Adrenal gland (tissue), 9 donors: ENCODE measurements at regions not wholly inside any gene's neighbourhood (a gene's known extent, or its start where the extent isn't known, plus 50 kb on each side); places are given as distances from the start of the nearest gene placed in this dataset.

Source experiments
- DNase-seq, 7 donors: peaks; one replicate each; pipeline ENCODE4 v3.0.0-alpha.2; 2019 to 2020
- H3K27ac ChIP-seq, 5 donors: fragments of 200-600 bp; sonication (generic) in 4 of 5; 1 replicate in 3 of 5; 2 replicates in 2 of 5; pipeline versions ENCODE4 v1.5.1 to v1.8.0; 2016 to 2020; ENCODE audit warnings: mild to moderate bottlenecking in 1 of 5
- H3K27me3 ChIP-seq: fragments of 200-600 bp; 2 replicates; pipeline ENCODE4 v1.8.0; 2021
- H3K36me3 ChIP-seq, 2 donors: fragments of 200-600 bp; replicated peaks in 1 of 2; 1 replicate in 1 of 2; 2 replicates in 1 of 2; pipeline versions ENCODE4 v1.5.1 to v1.8.0; 2018 to 2022
- H3K4me1 ChIP-seq, 2 donors: fragments of 200-600 bp; replicated peaks in 1 of 2; 1 replicate in 1 of 2; 2 replicates in 1 of 2; pipeline versions ENCODE4 v1.5.1 to v1.8.0; 2018 to 2021
- H3K4me3 ChIP-seq, 4 donors: fragments of 200-600 bp; sonication (generic) in 3 of 4; one replicate each; pipeline ENCODE4 v1.5.1; 2016 to 2018
- H3K9me3 ChIP-seq, 3 donors: fragments of 200-600 bp; sonication (generic) in 1 of 3; replicated peaks in 1 of 3; 1 replicate in 2 of 3; 2 replicates in 1 of 3; pipeline versions ENCODE4 v1.5.1 to v1.8.0; 2016 to 2021
- POLR2A ChIP-seq, 2 donors: fragments of 450-650 bp; IDR thresholded peaks; one replicate each; pipeline ENCODE4 v1.6.1; 2017; ENCODE audit warnings: antibody characterized with exemption in 2 of 2, mild to moderate bottlenecking in 2 of 2, moderate library complexity in 1 of 2
- WGBS, 4 donors: extraction: QIAGEN DNeasy Blood & Tissue Kit in 2 of 4; methylation state at CpG; one replicate each; pipeline versions ENCODE4 v1.1.5 to v1.1.7; 2013 to 2017; 5-methylcytosine and 5-hydroxymethylcytosine counted together
- intact Hi-C, 2 donors: fragments of 100-400 bp; cut with DNase I; formaldehyde crosslinking; loops; one replicate each; pipeline versions ENCODE4 v1.14.1 to v1.15.0; 2022 to 2023
- TF ChIP-seq, protein P1 (sequence below), 6 experiments: fragments of 450-650 bp in 4 of 6; fragments of 200-600 bp in 2 of 6; sonication (generic) in 1 of 6; IDR thresholded peaks; 1 replicate in 5 of 6; 2 replicates in 1 of 6; pipeline versions ENCODE4 v1.5.1 to v1.8.0; 2016 to 2021; ENCODE audit warnings: antibody characterized with exemption in 6 of 6, mild to moderate bottlenecking in 2 of 6, moderate library complexity in 1 of 6
- donor health status: healthy with polysubstance abuse.
- donor health status: Bipolar disorder and iron deficiency.
- donor health status: DM: yes; HTN: yes; CAD: no.
- donor health status: DM: no; HTN: no; CAD: no.
- donor health status: DM: no; HTN: no; CAD: no.

DNA sequence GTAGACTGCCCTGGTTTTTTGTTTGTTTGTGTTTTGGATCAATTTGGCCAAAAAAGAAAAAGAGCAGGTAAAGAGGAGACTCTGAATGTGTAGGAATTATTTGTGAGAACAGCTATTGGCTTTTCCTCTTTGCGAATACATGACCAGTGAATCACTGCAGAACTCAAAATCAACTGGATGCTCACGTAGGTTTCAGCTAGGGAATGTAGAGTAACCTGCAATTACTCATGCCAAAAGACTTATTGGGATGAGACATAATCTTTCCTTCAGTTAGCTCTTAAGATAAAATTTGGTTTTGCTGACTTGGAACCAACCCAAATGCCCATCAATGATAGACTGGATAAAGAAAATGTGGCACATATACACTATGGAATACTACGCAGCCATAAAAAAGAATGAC is 348.0 kb downstream of the NPR3 start:
- Histone ChIP-seq H3K9me3 (peaks cover 0 to 3% (median 0%) of the 10 kb centered on the region in 3 donors), H3K27me3 (no peaks in the 10 kb centered on the region), H3K27ac (no peak overlapping the region), H3K4me3 (no peak overlapping the region), H3K36me3 (no peaks in the 10 kb centered on the region), H3K4me1 (no peaks in the 10 kb centered on the region)
- TF ChIP-seq, protein P1, sequence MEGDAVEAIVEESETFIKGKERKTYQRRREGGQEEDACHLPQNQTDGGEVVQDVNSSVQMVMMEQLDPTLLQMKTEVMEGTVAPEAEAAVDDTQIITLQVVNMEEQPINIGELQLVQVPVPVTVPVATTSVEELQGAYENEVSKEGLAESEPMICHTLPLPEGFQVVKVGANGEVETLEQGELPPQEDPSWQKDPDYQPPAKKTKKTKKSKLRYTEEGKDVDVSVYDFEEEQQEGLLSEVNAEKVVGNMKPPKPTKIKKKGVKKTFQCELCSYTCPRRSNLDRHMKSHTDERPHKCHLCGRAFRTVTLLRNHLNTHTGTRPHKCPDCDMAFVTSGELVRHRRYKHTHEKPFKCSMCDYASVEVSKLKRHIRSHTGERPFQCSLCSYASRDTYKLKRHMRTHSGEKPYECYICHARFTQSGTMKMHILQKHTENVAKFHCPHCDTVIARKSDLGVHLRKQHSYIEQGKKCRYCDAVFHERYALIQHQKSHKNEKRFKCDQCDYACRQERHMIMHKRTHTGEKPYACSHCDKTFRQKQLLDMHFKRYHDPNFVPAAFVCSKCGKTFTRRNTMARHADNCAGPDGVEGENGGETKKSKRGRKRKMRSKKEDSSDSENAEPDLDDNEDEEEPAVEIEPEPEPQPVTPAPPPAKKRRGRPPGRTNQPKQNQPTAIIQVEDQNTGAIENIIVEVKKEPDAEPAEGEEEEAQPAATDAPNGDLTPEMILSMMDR (IDR thresholded peaks at IDR 0.05) = no peak
- TF ChIP-seq POLR2A (IDR thresholded peaks at IDR 0.05) = no peak
- WGBS, 4 donors = 86 to 94% (median 92%) methylated on average over 3 of the region's 3 CpGs
- intact Hi-C loops = no loop called here
- DNase-seq = no peak

GRCh38 chr5:33065131-33065530 is 354.0 kb downstream of the NPR3 start:
- Histone ChIP-seq H3K36me3 (no peaks in the 10 kb centered on the region), H3K9me3 (no peaks in the 10 kb centered on the region), H3K27me3 (no peaks in the 10 kb centered on the region), H3K4me1 (no peaks in the 10 kb centered on the region), H3K27ac (no peak overlapping the region), H3K4me3 (no peak overlapping the region)
- intact Hi-C loops = no loop called here
- WGBS, 4 donors = 55 to 75% (median 70%) methylated on average over 3 of the region's 3 CpGs
- TF ChIP-seq, protein P1 (IDR thresholded peaks at IDR 0.05) = no peak
- TF ChIP-seq POLR2A (IDR thresholded peaks at IDR 0.05) = no peak
- DNase-seq = no peak

DNA sequence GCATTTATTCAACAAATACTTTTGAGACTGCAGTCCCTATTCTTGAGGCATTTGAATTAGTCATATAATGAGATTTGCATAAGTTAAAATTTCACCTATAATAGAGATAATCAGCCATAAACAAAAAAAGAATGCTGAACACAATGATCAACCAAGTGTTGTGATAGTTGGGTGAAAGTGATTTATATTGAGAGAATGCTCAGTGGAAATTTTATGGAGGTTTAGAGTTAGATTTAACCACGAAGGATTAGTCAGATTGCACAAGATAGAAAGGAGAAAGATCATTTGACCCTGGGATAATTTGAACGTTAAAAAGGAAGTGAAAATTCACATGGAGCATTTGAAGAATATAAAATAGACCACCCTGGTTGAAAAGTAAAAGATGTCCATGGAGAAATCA is 356.2 kb downstream of the NPR3 start:
- Histone ChIP-seq H3K4me3 (no peak overlapping the region), H3K9me3 (no peaks in the 10 kb centered on the region), H3K27ac (no peak overlapping the region), H3K36me3 (no peaks in the 10 kb centered on the region), H3K4me1 (no peaks in the 10 kb centered on the region), H3K27me3 (no peaks in the 10 kb centered on the region)
- intact Hi-C loops = no loop called here
- no peak for DNase-seq
- 9 to 15% (median 11%) methylated on average over 2 of the region's 2 CpGs for WGBS, 4 donors
- TF ChIP-seq POLR2A (IDR thresholded peaks at IDR 0.05) = no peak
- TF ChIP-seq, protein P1 (IDR thresholded peaks at IDR 0.05) = no peak

- Histone ChIP-seq H3K36me3 (no peaks in the 10 kb centered on the region), H3K4me1 (no peaks in the 10 kb centered on the region), H3K4me3 (no peak overlapping the region), H3K27ac (no peak overlapping the region), H3K27me3 (no peaks in the 10 kb centered on the region), H3K9me3 (no peaks in the 10 kb centered on the region)
- TF ChIP-seq, protein P1 (IDR thresholded peaks at IDR 0.05) = no peak
- WGBS, 4 donors = 89 to 96% (median 93%) methylated on average over 1 of the region's 1 CpG
- intact Hi-C loops = no loop called here
- no peak for DNase-seq
Observed at GRCh38 chr5:33068786-33069185, 357.7 kb downstream of the NPR3 start.
